Hepatocyte (in vitro differentiated cells): ENCODE measurements at regions not wholly inside any gene's neighbourhood (a gene's known extent, or its start where the extent isn't known, plus 50 kb on each side); places are given as distances from the start of the nearest gene placed in this dataset.

ENCODE experiments used
- DNase-seq: peaks from one replicate; pipeline ENCODE4 v3.0.0-alpha.2; 2016; ENCODE audit warnings: low spot score
- H2AFZ ChIP-seq: fragments of 200-600 bp; sonication (generic); 2 replicates; pipeline ENCODE4 v1.6.0; 2016; ENCODE audit warnings: antibody characterized with exemption, mild to moderate bottlenecking
- H3K27ac ChIP-seq: fragments of 200-600 bp; sonication (generic); 2 replicates; pipeline ENCODE4 v1.5.1; 2016; ENCODE audit warnings: mild to moderate bottlenecking
- H3K27me3 ChIP-seq: fragments of 200-600 bp; sonication (generic); 2 replicates; pipeline ENCODE4 v1.6.1; 2016
- H3K36me3 ChIP-seq: fragments of 200-600 bp; sonication (generic); replicated peaks from 2 replicates; pipeline ENCODE4 v1.5.1; 2016; ENCODE audit warnings: low read depth; ENCODE audit not compliant: insufficient read depth
- H3K4me1 ChIP-seq: fragments of 200-600 bp; sonication (generic); 2 replicates; pipeline ENCODE4 v1.5.1; 2016; ENCODE audit warnings: mild to moderate bottlenecking, moderate library complexity; ENCODE audit not compliant: insufficient read depth
- H3K4me2 ChIP-seq: fragments of 200-600 bp; sonication (generic); 2 replicates; pipeline ENCODE4 v1.6.0; 2016
- H3K4me3 ChIP-seq: fragments of 200-600 bp; sonication (generic); 2 replicates; pipeline ENCODE4 v1.5.1; 2016; ENCODE audit warnings: mild to moderate bottlenecking
- H3K79me2 ChIP-seq: fragments of 200-600 bp; sonication (generic); 2 replicates; pipeline ENCODE4 v1.6.0; 2017; ENCODE audit warnings: mild to moderate bottlenecking
- H3K9me2 ChIP-seq: fragments of 200-600 bp; sonication (generic); replicated peaks from 2 replicates; pipeline ENCODE4 v1.6.0; 2017; ENCODE audit warnings: mild to moderate bottlenecking; ENCODE audit not compliant: insufficient read depth
- H3K9me3 ChIP-seq: fragments of 200-600 bp; sonication (generic); 2 replicates; pipeline ENCODE4 v1.5.1; 2016; ENCODE audit warnings: low read depth, mild to moderate bottlenecking
- H4K20me1 ChIP-seq: fragments of 200-600 bp; sonication (generic); 2 replicates; pipeline ENCODE4 v1.6.0; 2016; ENCODE audit warnings: mild to moderate bottlenecking; ENCODE audit not compliant: insufficient read depth, poor library complexity, severe bottlenecking
- EZH2 ChIP-seq: fragments of 200-600 bp; sonication (generic); IDR thresholded peaks from 2 replicates; pipeline ENCODE4 v1.6.1; 2016; ENCODE audit warnings: antibody characterized with exemption, mild to moderate bottlenecking, borderline replicate concordance
- EZH2phosphoT487 ChIP-seq: fragments of 200-600 bp; sonication (generic); IDR thresholded peaks from one replicate; pipeline ENCODE4 v1.6.1; 2018; ENCODE audit warnings: antibody characterized with exemption, mild to moderate bottlenecking, low read depth, moderate library complexity; ENCODE audit not compliant: unreplicated experiment, severe bottlenecking
- WGBS: methylation state at CpG from one replicate; pipeline ENCODE4 v1.1.6; 2016; ENCODE audit warnings: low lambda C conversion rate; ENCODE audit errors: missing lambda C conversion rate; 5-methylcytosine and 5-hydroxymethylcytosine counted together
- TF ChIP-seq, protein P1 (sequence below): fragments of 200-600 bp; sonication (generic); IDR thresholded peaks from 2 replicates; pipeline ENCODE4 v1.5.1; 2016; ENCODE audit warnings: antibody characterized with exemption, mild to moderate bottlenecking; ENCODE audit not compliant: poor library complexity

DNA sequence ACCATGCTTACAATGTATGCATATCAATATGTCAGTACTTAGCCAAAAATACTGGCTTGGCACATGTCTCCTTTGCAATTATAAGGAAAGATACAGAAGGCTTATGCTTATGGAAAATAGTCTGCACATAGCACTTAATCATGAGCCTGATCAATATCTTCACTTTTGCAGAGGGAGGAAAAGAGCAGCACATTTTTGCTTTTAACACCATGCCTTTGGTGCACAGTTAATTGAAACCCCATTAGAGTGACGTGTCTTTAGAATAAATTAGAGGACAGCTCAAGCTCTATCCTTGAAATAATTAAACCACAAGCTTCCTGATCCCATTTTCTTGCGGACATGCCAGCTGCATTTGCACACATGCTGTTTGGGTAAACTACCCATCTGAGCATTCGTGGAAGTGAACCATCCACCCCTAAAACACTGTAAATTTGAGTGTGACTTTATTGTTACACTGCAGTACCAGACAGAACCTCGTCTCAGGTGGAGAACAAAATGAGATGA lies 839.9 kb upstream of the MGAT4C start:
- Histone ChIP-seq H3K9me2 (no peaks in the 10 kb centered on the region), H4K20me1 (no peaks in the 10 kb centered on the region), H3K27me3 (no peaks in the 10 kb centered on the region), H3K4me2 (no peak overlapping the region), H2AFZ (no peak overlapping the region), H3K36me3 (no peaks in the 10 kb centered on the region), H3K27ac (no peak overlapping the region), H3K79me2 (no peaks in the 10 kb centered on the region), H3K4me3 (no peak overlapping the region), H3K9me3 (no peaks in the 10 kb centered on the region), H3K4me1 (no peaks in the 10 kb centered on the region)
- 74% methylated on average over 4 of the region's 4 CpGs for WGBS
- TF ChIP-seq EZH2 (no peak), EZH2phosphoT487 (no peak)
- TF ChIP-seq, protein P1, sequence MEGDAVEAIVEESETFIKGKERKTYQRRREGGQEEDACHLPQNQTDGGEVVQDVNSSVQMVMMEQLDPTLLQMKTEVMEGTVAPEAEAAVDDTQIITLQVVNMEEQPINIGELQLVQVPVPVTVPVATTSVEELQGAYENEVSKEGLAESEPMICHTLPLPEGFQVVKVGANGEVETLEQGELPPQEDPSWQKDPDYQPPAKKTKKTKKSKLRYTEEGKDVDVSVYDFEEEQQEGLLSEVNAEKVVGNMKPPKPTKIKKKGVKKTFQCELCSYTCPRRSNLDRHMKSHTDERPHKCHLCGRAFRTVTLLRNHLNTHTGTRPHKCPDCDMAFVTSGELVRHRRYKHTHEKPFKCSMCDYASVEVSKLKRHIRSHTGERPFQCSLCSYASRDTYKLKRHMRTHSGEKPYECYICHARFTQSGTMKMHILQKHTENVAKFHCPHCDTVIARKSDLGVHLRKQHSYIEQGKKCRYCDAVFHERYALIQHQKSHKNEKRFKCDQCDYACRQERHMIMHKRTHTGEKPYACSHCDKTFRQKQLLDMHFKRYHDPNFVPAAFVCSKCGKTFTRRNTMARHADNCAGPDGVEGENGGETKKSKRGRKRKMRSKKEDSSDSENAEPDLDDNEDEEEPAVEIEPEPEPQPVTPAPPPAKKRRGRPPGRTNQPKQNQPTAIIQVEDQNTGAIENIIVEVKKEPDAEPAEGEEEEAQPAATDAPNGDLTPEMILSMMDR = no peak
- no peak for DNase-seq

DNA sequence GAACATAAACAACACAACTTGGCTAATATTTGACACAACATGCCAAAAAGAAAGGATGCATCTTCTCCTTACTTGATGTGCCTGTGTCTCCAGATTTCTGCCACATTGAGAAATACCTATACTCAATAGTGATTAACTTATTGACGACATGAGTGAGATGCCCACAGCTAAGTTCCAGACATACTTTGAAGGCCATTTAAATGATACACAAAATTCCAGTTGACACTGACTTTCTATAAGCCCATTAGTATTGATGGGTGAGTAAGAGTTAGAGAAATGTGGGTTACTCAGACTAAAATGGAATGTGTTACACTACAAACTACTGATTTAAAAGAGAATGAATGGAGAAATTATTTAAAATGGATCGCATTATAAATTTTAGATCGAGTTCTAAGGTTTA lies 838.2 kb upstream of the MGAT4C start:
- H3K79me2 ChIP-seq = no peaks in the 10 kb centered on the region
- no peaks in the 10 kb centered on the region for H4K20me1 ChIP-seq
- no peaks in the 10 kb centered on the region for H3K36me3 ChIP-seq
- TF ChIP-seq, protein P1 = no peak
- no peak for TF ChIP-seq EZH2phosphoT487
- no peak for TF ChIP-seq EZH2
- no peaks in the 10 kb centered on the region for H3K9me2 ChIP-seq
- no peak for DNase-seq
- H3K27ac ChIP-seq = no peak overlapping the region
- no peak overlapping the region for H3K4me2 ChIP-seq
- H2AFZ ChIP-seq = no peak overlapping the region
- no peaks in the 10 kb centered on the region for H3K4me1 ChIP-seq
- 88% methylated on average over 3 of the region's 3 CpGs for WGBS
- H3K27me3 ChIP-seq = no peaks in the 10 kb centered on the region
- H3K4me3 ChIP-seq = no peak overlapping the region
- H3K9me3 ChIP-seq = no peaks in the 10 kb centered on the region

DNA sequence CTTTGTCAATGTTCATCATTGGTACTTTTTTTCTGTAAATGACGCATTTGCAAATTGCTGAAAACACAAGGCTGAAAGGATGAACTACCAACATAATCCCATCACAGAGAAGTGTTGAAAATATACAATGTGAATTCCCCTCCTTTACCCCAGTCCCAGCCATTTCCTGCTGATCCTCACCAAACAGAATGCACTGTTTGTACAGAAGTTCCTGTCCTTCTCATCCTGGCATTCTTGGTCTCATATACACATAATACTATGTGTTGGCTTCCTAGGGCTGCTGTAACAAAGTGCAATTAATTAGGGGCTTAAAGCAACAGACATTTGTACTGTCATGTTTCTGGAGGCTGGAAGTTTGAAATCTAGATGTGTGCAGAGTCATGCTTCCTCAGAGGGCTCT lies 836.2 kb upstream of the MGAT4C start:
- no peaks in the 10 kb centered on the region for H4K20me1 ChIP-seq
- no peaks in the 10 kb centered on the region for H3K36me3 ChIP-seq
- H3K79me2 ChIP-seq = no peaks in the 10 kb centered on the region
- H3K4me2 ChIP-seq = no peak overlapping the region
- no peak overlapping the region for H3K4me3 ChIP-seq
- no peaks in the 10 kb centered on the region for H3K4me1 ChIP-seq
- no peaks in the 10 kb centered on the region for H3K9me2 ChIP-seq
- no peaks in the 10 kb centered on the region for H3K9me3 ChIP-seq
- DNase-seq = no peak
- whole genome bisulfite sequencing = 91% methylated on average over 1 of the region's 1 CpG
- no peaks in the 10 kb centered on the region for H3K27me3 ChIP-seq
- no peak overlapping the region for H2AFZ ChIP-seq
- no peak for TF ChIP-seq EZH2phosphoT487
- no peak for TF ChIP-seq EZH2
- TF ChIP-seq, protein P1 = no peak
- H3K27ac ChIP-seq = no peak overlapping the region
